Activated naive CD8-positive, alpha-beta T cell treated with anti-CD3 and anti-CD28 coated beads, Interleukin-2, amount 10 ng/mL, durations not matched to agents 7 days and 5 days (primary cell): ENCODE measurements at regions not wholly inside any gene's neighbourhood (a gene's known extent, or its start where the extent isn't known, plus 50 kb on each side); places are given as distances from the start of the nearest gene placed in this dataset.
"Not testable (repeated sequence)": the region's sequence is repeated elsewhere in the genome, so short reads cannot be mapped to it uniquely, and the experiment has no call there.

Source experiments
- ATAC-seq: fragments of 150-1000 bp; cut with Tn5 transposase; one replicate; pipeline ENCODE4 v1.10.0; 2021; ENCODE audit warnings: low read depth, moderate library complexity
- POLR2A ChIA-PET: fragments of 350-600 bp; sonication (Branson Sonifier 250); formaldehyde crosslinking; loops from one replicate; lab custom pipeline; 2021; ENCODE audit warnings: antibody characterized with exemption; lab: Charles Lee
- DNase-seq: peaks from one replicate; pipeline ENCODE4 v3.0.0; 2021
- H3K27ac Mint-ChIP-seq: one replicate; pipeline ENCODE4 v1.8.0; 2022; ENCODE audit warnings: mild to moderate bottlenecking, mixed read lengths
- H3K27me3 Mint-ChIP-seq: one replicate; pipeline ENCODE4 v1.8.0; 2022; ENCODE audit warnings: mild to moderate bottlenecking, moderate library complexity, mixed read lengths
- H3K36me3 Mint-ChIP-seq: one replicate; pipeline ENCODE4 v1.8.0; 2021; ENCODE audit warnings: mild to moderate bottlenecking, mixed read lengths
- H3K4me1 Mint-ChIP-seq: one replicate; pipeline ENCODE4 v1.8.0; 2021; ENCODE audit warnings: mixed read lengths
- H3K4me3 Mint-ChIP-seq: one replicate; pipeline ENCODE4 v1.8.0; 2022; ENCODE audit warnings: mild to moderate bottlenecking, moderate library complexity, mixed read lengths
- H3K9me3 Mint-ChIP-seq: one replicate; pipeline ENCODE4 v1.8.0; 2021; ENCODE audit warnings: mixed read lengths

DNA sequence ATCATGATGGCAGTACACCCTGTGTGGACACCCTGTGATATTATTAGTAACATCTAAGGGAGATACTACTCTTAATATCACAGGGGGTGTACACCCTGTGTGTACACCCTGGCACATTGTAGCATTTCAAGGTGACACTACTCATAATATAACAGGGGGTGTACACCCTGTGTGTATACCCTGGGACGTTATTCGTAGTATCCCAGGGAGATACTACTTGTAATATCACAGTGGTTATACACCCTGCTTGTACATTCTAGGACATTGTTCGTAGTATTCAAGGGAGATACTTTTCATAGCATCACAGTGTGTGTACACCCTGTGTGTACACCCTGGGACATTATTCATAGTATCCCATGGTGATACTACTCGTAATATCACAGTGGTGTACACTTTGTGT is 67.4 kb upstream of the CNIH3 start:
- Mint-ChIP-seq H3K4me3 (no peak overlapping the region), H3K27ac (no peak overlapping the region), H3K27me3 (peaks cover 8% of the 10 kb centered on the region), H3K4me1 (peaks cover 4% of the 10 kb centered on the region), H3K9me3 (peaks cover under 1% of the 10 kb centered on the region), H3K36me3 (no peaks in the 10 kb centered on the region)
- POLR2A ChIA-PET: no interaction called here
- DNase-seq (no peak), ATAC-seq (no peak)

GRCh38 chr1:224551189-224551588 is 64.9 kb upstream of the CNIH3 start:
- H3K4me3 Mint-ChIP-seq, POLR2A ChIA-PET, H3K27me3 Mint-ChIP-seq, H3K9me3 Mint-ChIP-seq, DNase-seq, ATAC-seq, H3K36me3 Mint-ChIP-seq, H3K4me1 Mint-ChIP-seq, H3K27ac Mint-ChIP-seq: not testable (repeated sequence)

- Mint-ChIP-seq H3K27ac (no peak overlapping the region), H3K27me3 (peaks cover 3% of the 10 kb centered on the region), H3K36me3 (no peaks in the 10 kb centered on the region), H3K9me3 (no peaks in the 10 kb centered on the region), H3K4me1 (peaks cover 1% of the 10 kb centered on the region), H3K4me3 (no peak overlapping the region)
- POLR2A ChIA-PET: no interaction called here
- ATAC-seq (no peak), DNase-seq (no peak)
Measured at GRCh38 chr1:224554056-224554455, 62.1 kb upstream of the CNIH3 start.

DNA sequence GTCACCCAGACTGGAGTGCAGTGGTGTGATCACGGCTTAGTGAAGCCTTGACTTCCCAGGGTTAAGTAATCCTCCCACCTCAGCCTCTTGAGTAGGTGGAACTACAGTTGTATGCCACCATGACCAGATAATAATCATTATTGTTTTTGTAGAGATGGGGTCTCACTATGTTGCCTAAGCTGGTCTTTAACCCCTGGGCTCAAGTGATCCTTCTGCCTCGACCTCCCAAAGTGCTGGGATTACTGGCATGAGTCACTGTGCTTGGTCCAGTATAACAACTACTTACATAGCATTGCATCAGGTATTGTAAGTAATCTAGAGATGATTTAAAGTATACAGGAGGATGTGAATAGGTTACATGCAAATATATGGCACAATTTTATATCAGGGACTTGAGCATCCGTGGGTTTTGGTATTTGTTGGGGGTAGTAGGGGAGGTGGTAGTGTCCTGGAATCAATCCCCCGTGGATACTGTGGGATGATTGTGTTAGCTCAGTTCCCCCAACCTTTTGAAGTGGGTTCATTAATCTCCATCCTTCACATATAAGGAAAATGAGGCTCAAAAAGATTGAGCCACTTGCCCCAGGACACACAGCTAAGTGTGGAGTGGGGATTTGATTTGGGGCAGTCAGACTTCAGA is 61.4 kb upstream of the CNIH3 start:
- Mint-ChIP-seq H3K27ac (no peak overlapping the region), H3K27me3 (peaks cover 3% of the 10 kb centered on the region), H3K9me3 (no peaks in the 10 kb centered on the region), H3K4me1 (peaks cover 1% of the 10 kb centered on the region), H3K36me3 (no peaks in the 10 kb centered on the region), H3K4me3 (no peak overlapping the region)
- no peak for DNase-seq
- ATAC-seq: no peak
- POLR2A ChIA-PET: no interaction called here

DNA sequence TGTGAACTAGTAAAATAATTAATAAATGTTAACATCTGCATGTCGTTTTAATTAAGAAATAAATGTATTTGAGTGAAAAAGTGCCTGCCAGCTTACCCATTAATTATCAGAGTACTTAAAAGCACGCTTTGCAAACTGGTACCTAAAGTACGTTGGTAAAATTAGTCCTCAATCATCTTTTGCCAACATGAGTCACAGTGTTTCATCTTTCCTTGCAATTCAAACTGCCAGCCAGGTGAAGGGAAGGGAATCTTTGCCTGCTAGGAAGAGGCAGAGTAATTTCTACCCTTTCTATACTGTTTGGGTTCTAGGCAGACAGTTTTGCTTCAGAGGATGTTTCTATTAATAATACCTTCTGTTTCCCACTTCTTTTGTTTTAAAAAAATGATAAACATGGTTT is 57.2 kb upstream of the CNIH3 start:
- ATAC-seq (no peak), DNase-seq (no peak)
- POLR2A ChIA-PET: no interaction called here
- Mint-ChIP-seq H3K9me3 (no peaks in the 10 kb centered on the region), H3K36me3 (no peaks in the 10 kb centered on the region), H3K4me3 (no peak overlapping the region), H3K4me1 (no peaks in the 10 kb centered on the region), H3K27ac (no peak overlapping the region), H3K27me3 (peaks cover 3% of the 10 kb centered on the region)

- DNase-seq (no peak), ATAC-seq (no peak)
- POLR2A ChIA-PET: no interaction called here
- Mint-ChIP-seq H3K4me3 (no peak overlapping the region), H3K27me3 (peaks cover 7% of the 10 kb centered on the region), H3K4me1 (no peaks in the 10 kb centered on the region), H3K36me3 (no peaks in the 10 kb centered on the region), H3K9me3 (no peaks in the 10 kb centered on the region), H3K27ac (no peak overlapping the region)
Measured at GRCh38 chr1:224559981-224560728, 56.0 kb upstream of the CNIH3 start.

DNA sequence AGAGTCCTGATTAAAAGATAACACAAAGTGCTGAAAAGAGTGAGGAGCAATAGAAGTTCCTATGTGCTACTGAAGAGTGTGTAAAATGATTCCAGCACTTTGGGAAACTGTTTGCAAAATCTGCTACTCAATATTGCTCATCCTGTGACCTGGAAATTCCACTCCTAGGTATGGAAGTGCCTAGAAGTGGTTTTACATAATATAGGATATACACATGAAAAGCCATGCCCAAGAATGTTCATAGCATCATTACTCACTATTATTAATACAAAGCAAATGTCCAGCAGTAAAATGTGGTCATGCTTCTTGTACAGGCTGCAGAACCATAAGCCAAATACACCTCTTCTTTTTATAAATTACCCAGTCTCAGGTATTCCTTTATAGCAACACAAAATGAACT is 53.2 kb upstream of the CNIH3 start:
- H3K4me1 Mint-ChIP-seq, H3K4me3 Mint-ChIP-seq, H3K27ac Mint-ChIP-seq, H3K9me3 Mint-ChIP-seq, H3K27me3 Mint-ChIP-seq, H3K36me3 Mint-ChIP-seq, DNase-seq, ATAC-seq, POLR2A ChIA-PET: not testable (repeated sequence)

GRCh38 chr1:224563666-224564065 is 52.5 kb upstream of the CNIH3 start:
- no peak overlapping the region for H3K27ac Mint-ChIP-seq
- no peak overlapping the region for H3K4me3 Mint-ChIP-seq
- H3K27me3 Mint-ChIP-seq: peaks cover 4% of the 10 kb centered on the region
- ATAC-seq (no peak), DNase-seq (no peak)
- POLR2A ChIA-PET: no interaction called here
- no peaks in the 10 kb centered on the region for H3K4me1 Mint-ChIP-seq
- no peaks in the 10 kb centered on the region for H3K9me3 Mint-ChIP-seq
- no peaks in the 10 kb centered on the region for H3K36me3 Mint-ChIP-seq

DNA sequence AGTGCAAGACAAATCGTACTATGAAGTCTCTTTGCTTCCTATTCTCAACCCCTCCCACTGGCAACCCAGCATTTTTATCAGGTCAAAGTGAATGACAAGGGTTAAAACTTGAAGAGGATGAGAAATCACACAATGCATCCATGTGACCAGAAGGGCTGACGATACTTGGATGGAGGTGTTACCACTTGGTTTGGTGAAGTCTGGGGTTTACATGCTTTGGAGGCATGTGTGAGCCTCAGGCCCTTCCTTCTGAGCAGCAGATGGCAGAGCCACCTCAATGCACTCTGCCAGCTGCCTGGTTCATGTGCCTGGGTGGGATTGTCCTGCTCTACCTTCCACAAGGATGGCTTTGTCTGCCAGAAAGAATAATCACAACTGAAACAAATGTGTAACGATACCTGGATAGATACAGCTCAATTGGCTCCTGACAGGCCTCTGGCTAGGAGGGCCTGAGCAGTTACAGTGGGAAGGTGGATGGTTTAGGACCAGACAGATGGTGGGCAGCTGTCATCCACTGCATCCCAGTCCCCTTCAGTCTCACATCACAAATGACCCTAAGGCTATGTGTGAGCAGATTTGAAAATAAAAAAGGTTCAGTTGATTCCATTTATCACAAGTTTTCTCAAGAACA is 51.5 kb upstream of the CNIH3 start:
- H3K27ac Mint-ChIP-seq: no peak overlapping the region
- peaks cover 4% of the 10 kb centered on the region for H3K27me3 Mint-ChIP-seq
- ATAC-seq (no peak), DNase-seq (no peak)
- no peak overlapping the region for H3K4me3 Mint-ChIP-seq
- no peaks in the 10 kb centered on the region for H3K4me1 Mint-ChIP-seq
- POLR2A ChIA-PET: no interaction called here
- no peaks in the 10 kb centered on the region for H3K36me3 Mint-ChIP-seq
- no peaks in the 10 kb centered on the region for H3K9me3 Mint-ChIP-seq

- no peak overlapping the region for H3K27ac Mint-ChIP-seq
- ATAC-seq: no peak
- H3K4me1 Mint-ChIP-seq: no peaks in the 10 kb centered on the region
Measured at GRCh38 chr1:224565186-224565585, 50.9 kb upstream of the CNIH3 start.

GRCh38 chr1:224565611-224566406 is 50.3 kb upstream of the CNIH3 start:
- H3K27me3 Mint-ChIP-seq: peaks cover 4% of the 10 kb centered on the region
- H3K4me1 Mint-ChIP-seq: no peaks in the 10 kb centered on the region
- POLR2A ChIA-PET: no interaction called here
- ATAC-seq (no peak), DNase-seq (no peak)
- H3K4me3 Mint-ChIP-seq: no peak overlapping the region
- H3K36me3 Mint-ChIP-seq: no peaks in the 10 kb centered on the region
- H3K9me3 Mint-ChIP-seq: no peaks in the 10 kb centered on the region
- no peak overlapping the region for H3K27ac Mint-ChIP-seq

More at GRCh38 chr1:224565186-224565585, 50.9 kb upstream of the CNIH3 start:
- H3K36me3 Mint-ChIP-seq: no peaks in the 10 kb centered on the region
- no peak for DNase-seq
- H3K4me3 Mint-ChIP-seq: no peak overlapping the region
- no peaks in the 10 kb centered on the region for H3K9me3 Mint-ChIP-seq
- peaks cover 4% of the 10 kb centered on the region for H3K27me3 Mint-ChIP-seq
- POLR2A ChIA-PET: no interaction called here
